CD4-positive, alpha-beta T cell (primary cell): ENCODE measurements at regions not wholly inside any gene's neighbourhood (a gene's known extent, or its start where the extent isn't known, plus 50 kb on each side); places are given as distances from the start of the nearest gene placed in this dataset.

ENCODE experiments used
- ATAC-seq: fragments of 200-7000 bp; cut with Tn5 transposase; one replicate; pipeline ENCODE4 v1.10.0; 2022; ENCODE audit warnings: mild to moderate bottlenecking; ENCODE audit not compliant: poor library complexity
- CTCF ChIA-PET: fragments of 350-600 bp; sonication (Branson Sonifier 250); formaldehyde crosslinking; loops from one replicate; lab custom pipeline; 2021; ENCODE audit warnings: antibody characterized with exemption, inconsistent platforms; lab: Charles Lee
- POLR2A ChIA-PET: fragments of 350-600 bp; sonication (Branson Sonifier 250); formaldehyde crosslinking; loops from one replicate; lab custom pipeline; 2021; ENCODE audit warnings: antibody characterized with exemption, inconsistent platforms; lab: Charles Lee
- DNase-seq, 14 experiments: peaks; one replicate each; pipeline ENCODE4 v3.0.0-alpha.2; 2013 to 2020; ENCODE audit warnings: mixed read lengths in 2 of 14
- H3K27ac ChIP-seq, 2 donors: one replicate each; pipeline versions ENCODE4 v1.5.1 to v1.7.0; 2013; ENCODE audit warnings: low read length in 2 of 2, low read depth in 1 of 2, mild to moderate bottlenecking in 1 of 2
- H3K27me3 ChIP-seq, 2 experiments: 1 replicate in 1 of 2; 2 replicates in 1 of 2; pipeline versions ENCODE4 v1.6.1 to v1.7.0; 2013; ENCODE audit warnings: low read length in 2 of 2, control low read depth in 1 of 2, mild to moderate bottlenecking in 1 of 2, moderate library complexity in 1 of 2; ENCODE audit not compliant: insufficient read depth in 2 of 2, control insufficient read depth in 1 of 2
- H3K36me3 ChIP-seq: one replicate; pipeline ENCODE4 v1.6.1; 2013; ENCODE audit warnings: low read length, control low read depth; ENCODE audit not compliant: insufficient read depth
- H3K4me1 ChIP-seq: one replicate; pipeline ENCODE4 v1.6.1; 2013; ENCODE audit warnings: low read length, control low read depth; ENCODE audit not compliant: insufficient read depth
- H3K4me3 ChIP-seq: one replicate; pipeline ENCODE4 v1.5.1; 2013; ENCODE audit warnings: mild to moderate bottlenecking, low read length, moderate library complexity
- H3K9me3 ChIP-seq, 2 experiments: 1 replicate in 1 of 2; 2 replicates in 1 of 2; pipeline versions ENCODE4 v1.6.1 to v1.7.0; 2013; ENCODE audit warnings: low read length in 2 of 2, mild to moderate bottlenecking in 2 of 2, control low read depth in 1 of 2, moderate library complexity in 1 of 2; ENCODE audit not compliant: control insufficient read depth in 1 of 2, insufficient read depth in 1 of 2
- H3K27ac Mint-ChIP-seq: one replicate; pipeline ENCODE4 v1.8.0; 2020; ENCODE audit warnings: mixed read lengths
- H3K27me3 Mint-ChIP-seq: one replicate; pipeline ENCODE4 v1.8.0; 2021; ENCODE audit warnings: mixed read lengths
- H3K36me3 Mint-ChIP-seq: one replicate; pipeline ENCODE4 v1.8.0; 2021; ENCODE audit warnings: low read depth, mixed read lengths
- H3K4me1 Mint-ChIP-seq: one replicate; pipeline ENCODE4 v1.8.0; 2021; ENCODE audit warnings: low read depth, mixed read lengths
- H3K4me3 Mint-ChIP-seq: one replicate; pipeline ENCODE4 v1.8.0; 2020; ENCODE audit warnings: mild to moderate bottlenecking, mixed read lengths
- H3K9me3 Mint-ChIP-seq: one replicate; pipeline ENCODE4 v1.8.0; 2020; ENCODE audit warnings: mixed read lengths
- intact Hi-C, 2 experiments: fragments of 100-400 bp; cut with DNase I in 1 of 2; cut with micrococcal nuclease in 1 of 2; formaldehyde crosslinking; loops; one replicate each; pipeline versions ENCODE4 v1.15.1 to v1.9.0; 2023 to 2025; cut with DNase I, micrococcal nuclease
- TF ChIP-seq, protein P1 (sequence below): fragments of 200-600 bp; IDR thresholded peaks from one replicate; pipeline ENCODE4 v1.8.0; 2022; ENCODE audit warnings: antibody characterized with exemption, mild to moderate bottlenecking

DNA sequence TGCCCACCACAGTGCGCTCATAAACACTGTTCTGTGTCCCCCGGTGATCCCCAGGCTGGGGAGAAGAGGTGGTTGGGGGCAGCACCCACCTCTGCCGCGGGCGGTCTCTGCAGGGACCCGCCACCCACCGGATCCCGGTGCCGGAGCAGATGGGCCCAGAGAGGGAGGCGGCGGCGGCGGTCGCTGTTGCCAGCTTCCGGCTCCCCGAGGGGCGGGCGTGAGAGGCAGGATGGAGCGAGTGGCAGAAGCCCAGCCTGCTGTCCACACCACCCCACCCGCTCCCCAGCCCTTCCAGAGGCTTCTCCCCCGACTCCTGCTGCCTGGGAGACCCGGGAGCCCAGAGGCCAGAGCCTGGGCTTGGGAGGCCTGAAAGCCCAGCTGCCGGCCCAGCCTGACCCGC is 142.6 kb upstream of the CIBAR2 start:
- CTCF ChIA-PET: no interaction called here
- TF ChIP-seq, protein P1, sequence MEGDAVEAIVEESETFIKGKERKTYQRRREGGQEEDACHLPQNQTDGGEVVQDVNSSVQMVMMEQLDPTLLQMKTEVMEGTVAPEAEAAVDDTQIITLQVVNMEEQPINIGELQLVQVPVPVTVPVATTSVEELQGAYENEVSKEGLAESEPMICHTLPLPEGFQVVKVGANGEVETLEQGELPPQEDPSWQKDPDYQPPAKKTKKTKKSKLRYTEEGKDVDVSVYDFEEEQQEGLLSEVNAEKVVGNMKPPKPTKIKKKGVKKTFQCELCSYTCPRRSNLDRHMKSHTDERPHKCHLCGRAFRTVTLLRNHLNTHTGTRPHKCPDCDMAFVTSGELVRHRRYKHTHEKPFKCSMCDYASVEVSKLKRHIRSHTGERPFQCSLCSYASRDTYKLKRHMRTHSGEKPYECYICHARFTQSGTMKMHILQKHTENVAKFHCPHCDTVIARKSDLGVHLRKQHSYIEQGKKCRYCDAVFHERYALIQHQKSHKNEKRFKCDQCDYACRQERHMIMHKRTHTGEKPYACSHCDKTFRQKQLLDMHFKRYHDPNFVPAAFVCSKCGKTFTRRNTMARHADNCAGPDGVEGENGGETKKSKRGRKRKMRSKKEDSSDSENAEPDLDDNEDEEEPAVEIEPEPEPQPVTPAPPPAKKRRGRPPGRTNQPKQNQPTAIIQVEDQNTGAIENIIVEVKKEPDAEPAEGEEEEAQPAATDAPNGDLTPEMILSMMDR: no peak
- DNase-seq (no peak), ATAC-seq (no peak)
- Histone ChIP-seq H3K4me1 (peaks cover 4% of the 10 kb centered on the region), H3K4me3 (no peak overlapping the region), H3K27ac (no peak overlapping the region), H3K9me3 (peaks cover 0 to 9% of the 10 kb centered on the region in 2 experiments), H3K36me3 (no peaks in the 10 kb centered on the region), H3K27me3 (peaks cover 3 to 13% of the 10 kb centered on the region in 2 experiments)
- no peak overlapping the region for H3K4me3 Mint-ChIP-seq
- POLR2A ChIA-PET: no interaction called here
- no peaks in the 10 kb centered on the region for H3K36me3 Mint-ChIP-seq
- intact Hi-C loops: no loop called here
- peaks cover 8% of the 10 kb centered on the region for H3K27me3 Mint-ChIP-seq
- H3K4me1 Mint-ChIP-seq: no peaks in the 10 kb centered on the region
- no peak overlapping the region for H3K27ac Mint-ChIP-seq
- H3K9me3 Mint-ChIP-seq: no peaks in the 10 kb centered on the region

GRCh38 chr16:85255777-85256176 is 143.5 kb upstream of the CIBAR2 start:
- H3K9me3 ChIP-seq: peaks cover 0 to 9% of the 10 kb centered on the region in 2 experiments
- H3K27me3 Mint-ChIP-seq: peaks cover 8% of the 10 kb centered on the region
- ChIA-PET CTCF (no interaction called here), POLR2A (no interaction called here)
- TF ChIP-seq, protein P1: no peak
- H3K27ac ChIP-seq: no peak overlapping the region
- ATAC-seq (no peak), DNase-seq (no peak)
- no peaks in the 10 kb centered on the region for H3K9me3 Mint-ChIP-seq
- intact Hi-C loops: no loop called here
- H3K36me3 ChIP-seq: no peaks in the 10 kb centered on the region
- H3K36me3 Mint-ChIP-seq: no peaks in the 10 kb centered on the region
- H3K27me3 ChIP-seq: peaks cover 5 to 13% of the 10 kb centered on the region in 2 experiments
- no peak overlapping the region for H3K4me3 ChIP-seq
- H3K27ac Mint-ChIP-seq: no peak overlapping the region
- peaks cover 4% of the 10 kb centered on the region for H3K4me1 ChIP-seq
- H3K4me1 Mint-ChIP-seq: no peaks in the 10 kb centered on the region
- H3K4me3 Mint-ChIP-seq: no peak overlapping the region

DNA sequence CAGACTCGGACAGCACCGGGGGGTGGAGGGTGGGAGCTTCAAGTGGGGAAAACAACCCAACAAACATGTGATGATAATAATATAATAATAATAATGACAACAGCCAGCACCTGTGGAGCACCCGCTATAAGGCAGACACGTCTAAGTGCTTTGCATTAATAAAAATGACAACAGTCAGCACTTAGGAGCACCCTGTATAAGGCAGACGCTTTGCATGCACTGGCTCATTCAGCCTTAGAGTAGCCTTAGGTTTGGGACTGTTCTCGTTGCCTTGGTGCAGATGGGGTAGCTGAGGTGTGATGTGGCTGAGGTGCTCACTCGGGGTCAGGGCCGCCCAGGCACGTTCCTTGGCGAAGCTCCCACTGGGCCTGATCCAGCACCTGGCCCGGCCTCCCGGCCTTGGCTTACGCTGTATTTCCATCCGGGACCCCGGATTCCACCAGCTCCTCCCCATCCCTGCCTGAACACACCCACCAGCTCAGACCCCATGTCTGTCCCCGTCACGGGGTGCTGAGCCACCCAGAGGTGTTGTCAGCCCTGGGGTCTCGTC is 144.0 kb upstream of the CIBAR2 start:
- no peak for ATAC-seq
- H3K9me3 Mint-ChIP-seq: no peaks in the 10 kb centered on the region
- POLR2A ChIA-PET: no interaction called here

More for the DNA sequence above, 144.0 kb upstream of the CIBAR2 start:
- no peak for DNase-seq
- Histone ChIP-seq H3K4me3 (no peak overlapping the region), H3K36me3 (no peaks in the 10 kb centered on the region), H3K9me3 (peaks cover 0 to 9% of the 10 kb centered on the region in 2 experiments), H3K4me1 (peaks cover 4% of the 10 kb centered on the region), H3K27me3 (peaks cover 6 to 13% of the 10 kb centered on the region in 2 experiments), H3K27ac (no peak overlapping the region)
- TF ChIP-seq, protein P1: no peak
- no peak overlapping the region for H3K27ac Mint-ChIP-seq
- CTCF ChIA-PET: no interaction called here
- peaks cover 11% of the 10 kb centered on the region for H3K27me3 Mint-ChIP-seq
- no peaks in the 10 kb centered on the region for H3K4me1 Mint-ChIP-seq
- intact Hi-C loops: no loop called here
- no peaks in the 10 kb centered on the region for H3K36me3 Mint-ChIP-seq
- no peak overlapping the region for H3K4me3 Mint-ChIP-seq
